Neural cell (in vitro differentiated cells): ENCODE measurements at regions not wholly inside any gene's neighbourhood (a gene's known extent, or its start where the extent isn't known, plus 50 kb on each side); places are given as distances from the start of the nearest gene placed in this dataset.

Experiments
- EP300 ChIP-seq: fragments of 450-650 bp; conservative IDR thresholded peaks from 2 replicates; pipeline ENCODE4 v1.6.1; 2014; ENCODE audit warnings: antibody characterized with exemption, mild to moderate bottlenecking, moderate library complexity; ENCODE audit not compliant: poor library complexity, severe bottlenecking
- EZH2 ChIP-seq: fragments of 200-600, 300-800 bp; shearing (Covaris generic), sonication (generic); IDR thresholded peaks from 2 replicates; pipeline ENCODE4 v1.6.1; 2014; ENCODE audit warnings: antibody characterized with exemption, low read length, borderline replicate concordance, mild to moderate bottlenecking; ENCODE audit not compliant: insufficient read depth, poor library complexity, severe bottlenecking
- POLR2AphosphoS5 ChIP-seq: IDR thresholded peaks from 2 replicates; pipeline ENCODE4 v1.6.1; 2012
- RAD21 ChIP-seq: fragments of 450-650 bp; conservative IDR thresholded peaks from 2 replicates; pipeline ENCODE4 v1.6.1; 2014; ENCODE audit warnings: antibody characterized with exemption, mild to moderate bottlenecking, moderate library complexity
- SMC3 ChIP-seq: fragments of 450-650 bp; conservative IDR thresholded peaks from 2 replicates; pipeline ENCODE4 v1.6.1; 2014; ENCODE audit warnings: antibody characterized with exemption, mild to moderate bottlenecking, moderate library complexity; ENCODE audit not compliant: poor library complexity
- TAF1 ChIP-seq: IDR thresholded peaks from 2 replicates; pipeline ENCODE4 v1.6.1; 2012; ENCODE audit warnings: low read depth
- TF ChIP-seq, protein P1 (sequence below): fragments of 450-650 bp; IDR thresholded peaks from 2 replicates; pipeline ENCODE4 v1.5.1; 2014; ENCODE audit warnings: antibody characterized with exemption, mild to moderate bottlenecking, moderate library complexity; ENCODE audit not compliant: poor library complexity, severe bottlenecking
- TF ChIP-seq, protein P2 (sequence below): IDR thresholded peaks from 2 replicates; pipeline ENCODE4 v1.6.1; 2012; ENCODE audit warnings: borderline replicate concordance

DNA sequence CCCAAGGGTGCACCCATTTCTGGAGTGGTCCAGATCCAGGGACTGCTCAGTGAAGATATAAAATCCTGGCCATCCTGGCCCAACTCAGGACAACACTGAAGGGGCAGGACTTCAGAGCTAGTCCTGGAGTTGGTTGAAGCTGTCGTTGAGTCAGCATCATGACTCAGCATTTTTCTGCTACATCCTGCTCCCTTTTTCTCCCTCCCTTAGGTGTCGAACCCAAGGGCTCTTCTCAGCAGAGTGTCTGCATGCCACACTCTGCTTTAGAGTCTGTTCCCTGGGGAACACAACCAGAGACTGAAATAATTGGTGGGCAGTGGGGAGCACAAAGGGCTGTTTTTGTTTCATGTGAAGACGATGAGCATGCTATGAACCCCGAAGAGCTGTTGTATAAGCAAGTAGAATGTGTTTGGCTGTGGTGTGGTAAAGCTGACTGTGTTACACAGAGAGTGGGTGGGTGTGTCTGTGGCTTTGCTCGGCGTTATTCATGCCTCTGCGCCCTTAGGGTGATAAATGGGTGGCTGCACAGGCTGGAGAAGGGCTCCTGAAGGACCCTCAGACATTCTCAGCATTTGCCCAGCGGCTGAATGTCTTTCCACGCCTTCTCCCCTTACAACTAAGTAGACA lies 167.2 kb downstream of the CYYR1 start:
- TF ChIP-seq, protein P1, sequence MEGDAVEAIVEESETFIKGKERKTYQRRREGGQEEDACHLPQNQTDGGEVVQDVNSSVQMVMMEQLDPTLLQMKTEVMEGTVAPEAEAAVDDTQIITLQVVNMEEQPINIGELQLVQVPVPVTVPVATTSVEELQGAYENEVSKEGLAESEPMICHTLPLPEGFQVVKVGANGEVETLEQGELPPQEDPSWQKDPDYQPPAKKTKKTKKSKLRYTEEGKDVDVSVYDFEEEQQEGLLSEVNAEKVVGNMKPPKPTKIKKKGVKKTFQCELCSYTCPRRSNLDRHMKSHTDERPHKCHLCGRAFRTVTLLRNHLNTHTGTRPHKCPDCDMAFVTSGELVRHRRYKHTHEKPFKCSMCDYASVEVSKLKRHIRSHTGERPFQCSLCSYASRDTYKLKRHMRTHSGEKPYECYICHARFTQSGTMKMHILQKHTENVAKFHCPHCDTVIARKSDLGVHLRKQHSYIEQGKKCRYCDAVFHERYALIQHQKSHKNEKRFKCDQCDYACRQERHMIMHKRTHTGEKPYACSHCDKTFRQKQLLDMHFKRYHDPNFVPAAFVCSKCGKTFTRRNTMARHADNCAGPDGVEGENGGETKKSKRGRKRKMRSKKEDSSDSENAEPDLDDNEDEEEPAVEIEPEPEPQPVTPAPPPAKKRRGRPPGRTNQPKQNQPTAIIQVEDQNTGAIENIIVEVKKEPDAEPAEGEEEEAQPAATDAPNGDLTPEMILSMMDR: no peak
- TF ChIP-seq POLR2AphosphoS5 (no peak), EZH2 (no peak), RAD21 (no peak), EP300 (no peak), TAF1 (no peak), SMC3 (no peak)
- TF ChIP-seq, protein P2, sequence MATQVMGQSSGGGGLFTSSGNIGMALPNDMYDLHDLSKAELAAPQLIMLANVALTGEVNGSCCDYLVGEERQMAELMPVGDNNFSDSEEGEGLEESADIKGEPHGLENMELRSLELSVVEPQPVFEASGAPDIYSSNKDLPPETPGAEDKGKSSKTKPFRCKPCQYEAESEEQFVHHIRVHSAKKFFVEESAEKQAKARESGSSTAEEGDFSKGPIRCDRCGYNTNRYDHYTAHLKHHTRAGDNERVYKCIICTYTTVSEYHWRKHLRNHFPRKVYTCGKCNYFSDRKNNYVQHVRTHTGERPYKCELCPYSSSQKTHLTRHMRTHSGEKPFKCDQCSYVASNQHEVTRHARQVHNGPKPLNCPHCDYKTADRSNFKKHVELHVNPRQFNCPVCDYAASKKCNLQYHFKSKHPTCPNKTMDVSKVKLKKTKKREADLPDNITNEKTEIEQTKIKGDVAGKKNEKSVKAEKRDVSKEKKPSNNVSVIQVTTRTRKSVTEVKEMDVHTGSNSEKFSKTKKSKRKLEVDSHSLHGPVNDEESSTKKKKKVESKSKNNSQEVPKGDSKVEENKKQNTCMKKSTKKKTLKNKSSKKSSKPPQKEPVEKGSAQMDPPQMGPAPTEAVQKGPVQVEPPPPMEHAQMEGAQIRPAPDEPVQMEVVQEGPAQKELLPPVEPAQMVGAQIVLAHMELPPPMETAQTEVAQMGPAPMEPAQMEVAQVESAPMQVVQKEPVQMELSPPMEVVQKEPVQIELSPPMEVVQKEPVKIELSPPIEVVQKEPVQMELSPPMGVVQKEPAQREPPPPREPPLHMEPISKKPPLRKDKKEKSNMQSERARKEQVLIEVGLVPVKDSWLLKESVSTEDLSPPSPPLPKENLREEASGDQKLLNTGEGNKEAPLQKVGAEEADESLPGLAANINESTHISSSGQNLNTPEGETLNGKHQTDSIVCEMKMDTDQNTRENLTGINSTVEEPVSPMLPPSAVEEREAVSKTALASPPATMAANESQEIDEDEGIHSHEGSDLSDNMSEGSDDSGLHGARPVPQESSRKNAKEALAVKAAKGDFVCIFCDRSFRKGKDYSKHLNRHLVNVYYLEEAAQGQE: no peak
